ENCODE measurements at regions not wholly inside any gene's neighbourhood (a gene's known extent, or its start where the extent isn't known, plus 50 kb on each side); places are given as distances from the start of the nearest gene placed in this dataset.

GRCh38 chr9:90259311-90260246, 383.0 kb downstream of the DIRAS2 start:
- no peaks in the 10 kb centered on the region for H3K9me3 ChIP-seq
- no peak for TF ChIP-seq POLR2AphosphoS5 (IDR thresholded peaks at IDR 0.05)
- TF ChIP-seq, protein P1, sequence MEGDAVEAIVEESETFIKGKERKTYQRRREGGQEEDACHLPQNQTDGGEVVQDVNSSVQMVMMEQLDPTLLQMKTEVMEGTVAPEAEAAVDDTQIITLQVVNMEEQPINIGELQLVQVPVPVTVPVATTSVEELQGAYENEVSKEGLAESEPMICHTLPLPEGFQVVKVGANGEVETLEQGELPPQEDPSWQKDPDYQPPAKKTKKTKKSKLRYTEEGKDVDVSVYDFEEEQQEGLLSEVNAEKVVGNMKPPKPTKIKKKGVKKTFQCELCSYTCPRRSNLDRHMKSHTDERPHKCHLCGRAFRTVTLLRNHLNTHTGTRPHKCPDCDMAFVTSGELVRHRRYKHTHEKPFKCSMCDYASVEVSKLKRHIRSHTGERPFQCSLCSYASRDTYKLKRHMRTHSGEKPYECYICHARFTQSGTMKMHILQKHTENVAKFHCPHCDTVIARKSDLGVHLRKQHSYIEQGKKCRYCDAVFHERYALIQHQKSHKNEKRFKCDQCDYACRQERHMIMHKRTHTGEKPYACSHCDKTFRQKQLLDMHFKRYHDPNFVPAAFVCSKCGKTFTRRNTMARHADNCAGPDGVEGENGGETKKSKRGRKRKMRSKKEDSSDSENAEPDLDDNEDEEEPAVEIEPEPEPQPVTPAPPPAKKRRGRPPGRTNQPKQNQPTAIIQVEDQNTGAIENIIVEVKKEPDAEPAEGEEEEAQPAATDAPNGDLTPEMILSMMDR (IDR thresholded peaks at IDR 0.05), result no peak
- TF ChIP-seq POLR2A (IDR thresholded peaks at IDR 0.05), result no peak
- DNase-seq (ENCODE audit: low spot score), result no peak
- WGBS, result 79% methylated on average over 7 of the region's 7 CpGs
- no peaks in the 10 kb centered on the region for H3K36me3 ChIP-seq
- no peak overlapping the region for H3K4me3 ChIP-seq
- no peak overlapping the region for H3K27ac ChIP-seq
- intact Hi-C loops (cut with DNase I), result no loop called here
- no peaks in the 10 kb centered on the region for H3K4me1 ChIP-seq (replicated peaks)
- no peaks in the 10 kb centered on the region for H3K27me3 ChIP-seq (replicated peaks; ENCODE audit: insufficient read depth)

DNA sequence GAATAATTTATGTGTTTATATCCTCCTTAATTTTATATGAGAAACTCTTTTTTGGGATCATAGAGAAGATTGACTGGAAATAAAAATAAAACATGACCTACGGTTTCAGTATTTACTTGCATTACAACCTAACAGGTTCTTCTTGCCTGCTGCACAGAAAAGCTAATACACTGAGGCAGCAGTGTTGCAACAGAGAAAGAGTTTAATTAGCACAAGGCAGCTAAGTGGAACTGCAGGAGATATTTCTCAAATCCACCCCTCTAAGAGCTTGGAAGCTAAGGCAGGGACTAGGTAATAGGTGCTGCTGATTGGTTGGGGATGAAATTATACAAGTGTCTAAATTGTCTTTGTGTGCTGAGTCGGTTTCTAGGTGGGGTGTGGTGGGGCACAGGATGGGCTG, 380.9 kb downstream of the DIRAS2 start:
- no peaks in the 10 kb centered on the region for H3K4me1 ChIP-seq (replicated peaks)
- H3K4me3 ChIP-seq, result no peak overlapping the region
- H3K27me3 ChIP-seq (replicated peaks; ENCODE audit: insufficient read depth), result no peaks in the 10 kb centered on the region
- no peak for DNase-seq (ENCODE audit: low spot score)
- intact Hi-C loops (cut with DNase I), result no loop called here
- TF ChIP-seq POLR2A (IDR thresholded peaks at IDR 0.05), result no peak
- no peaks in the 10 kb centered on the region for H3K9me3 ChIP-seq
- no peak overlapping the region for H3K27ac ChIP-seq
- 92% methylated on average over 2 of the region's 2 CpGs for WGBS
- no peaks in the 10 kb centered on the region for H3K36me3 ChIP-seq

- no peak for DNase-seq (ENCODE audit: low spot score)
- Histone ChIP-seq H3K27me3 (replicated peaks; ENCODE audit: insufficient read depth) (no peaks in the 10 kb centered on the region), H3K27ac (no peak overlapping the region), H3K4me3 (no peak overlapping the region), H3K36me3 (no peaks in the 10 kb centered on the region), H3K9me3 (no peaks in the 10 kb centered on the region), H3K4me1 (replicated peaks) (no peaks in the 10 kb centered on the region)
- intact Hi-C loops (cut with DNase I), result no loop called here
- TF ChIP-seq POLR2A (IDR thresholded peaks at IDR 0.05) (no peak), POLR2AphosphoS5 (IDR thresholded peaks at IDR 0.05) (no peak)
- TF ChIP-seq, protein P1 (IDR thresholded peaks at IDR 0.05), result no peak
- 98% methylated on average over 5 of the region's 5 CpGs for WGBS
These were observed 374.0 kb downstream of the DIRAS2 start for GRCh38 chr9:90268613-90269012.

GRCh38 chr9:90271707-90272106, 370.9 kb downstream of the DIRAS2 start:
- 70% methylated on average over 5 of the region's 5 CpGs for WGBS
- Histone ChIP-seq H3K27me3 (replicated peaks; ENCODE audit: insufficient read depth) (no peaks in the 10 kb centered on the region), H3K4me3 (no peak overlapping the region), H3K27ac (no peak overlapping the region), H3K36me3 (no peaks in the 10 kb centered on the region), H3K9me3 (no peaks in the 10 kb centered on the region), H3K4me1 (replicated peaks) (no peaks in the 10 kb centered on the region)
- intact Hi-C loops (cut with DNase I), result no loop called here
- TF ChIP-seq POLR2A (IDR thresholded peaks at IDR 0.05), result no peak
- no peak for TF ChIP-seq POLR2AphosphoS5 (IDR thresholded peaks at IDR 0.05)
- TF ChIP-seq, protein P1 (IDR thresholded peaks at IDR 0.05), result no peak
- DNase-seq (ENCODE audit: low spot score), result no peak

- H3K9me3 ChIP-seq, result no peaks in the 10 kb centered on the region
- WGBS, result 87% methylated on average over 4 of the region's 4 CpGs
- H3K36me3 ChIP-seq, result no peaks in the 10 kb centered on the region
- intact Hi-C loops (cut with DNase I), result no loop called here
- H3K4me3 ChIP-seq, result no peak overlapping the region
- DNase-seq (ENCODE audit: low spot score), result no peak
- no peak overlapping the region for H3K27ac ChIP-seq
- H3K27me3 ChIP-seq (replicated peaks; ENCODE audit: insufficient read depth), result no peaks in the 10 kb centered on the region
- TF ChIP-seq POLR2AphosphoS5 (IDR thresholded peaks at IDR 0.05), result no peak
- TF ChIP-seq, protein P1 (IDR thresholded peaks at IDR 0.05), result no peak
- TF ChIP-seq POLR2A (IDR thresholded peaks at IDR 0.05), result no peak
- H3K4me1 ChIP-seq (replicated peaks), result no peaks in the 10 kb centered on the region
These were observed 367.9 kb downstream of the DIRAS2 start for GRCh38 chr9:90274725-90275124.
